ENCODE measurements at regions not wholly inside any gene's neighbourhood (a gene's known extent, or its start where the extent isn't known, plus 50 kb on each side); places are given as distances from the start of the nearest gene placed in this dataset.

GRCh38 chr14:82345184-82345583 is 811.5 kb upstream of the SEL1L start:
- TF ChIP-seq CTCF (IDR thresholded peaks at IDR 0.05) (no peak), EP300 (IDR thresholded peaks at IDR 0.05; ENCODE audit: low read depth) (no peak), POLR2A (IDR thresholded peaks at IDR 0.05) (no peak), POLR2AphosphoS5 (IDR thresholded peaks at IDR 0.05) (no peak)

Data from transverse colon (tissue), 4 donors.